NCI-H1092 (cell line): ENCODE measurements at regions not wholly inside any gene's neighbourhood (a gene's known extent, or its start where the extent isn't known, plus 50 kb on each side); places are given as distances from the start of the nearest gene placed in this dataset.

ENCODE experiments used
- DNase-seq: peaks from one replicate; lab custom pipeline; 2025; lab: John Stamatoyannopoulos, UW

GRCh38 chr6:105587349-105588122, 184.7 kb upstream of the PREP start:
- no peak for DNase-seq

- DNase-seq = no peak
Measured at GRCh38 chr6:105578179-105578707, 175.4 kb upstream of the PREP start.

- no peak for DNase-seq
Measured at GRCh38 chr6:105573556-105573955, 170.7 kb upstream of the PREP start.

- no peak for DNase-seq
Measured at GRCh38 chr6:105573138-105573537, 170.3 kb upstream of the PREP start.

GRCh38 chr6:105570416-105570815, 167.5 kb upstream of the PREP start:
- DNase-seq = no peak

GRCh38 chr6:105569706-105570105, 166.8 kb upstream of the PREP start:
- DNase-seq = no peak

- no peak for DNase-seq
Measured at GRCh38 chr6:105568751-105569150, 165.9 kb upstream of the PREP start.

GRCh38 chr6:105568142-105568541, 165.3 kb upstream of the PREP start:
- DNase-seq = no peak

- DNase-seq = no peak
Measured at GRCh38 chr6:105567140-105567539, 164.3 kb upstream of the PREP start.

- DNase-seq = no peak
Measured at GRCh38 chr6:105566503-105566902, 163.6 kb upstream of the PREP start.

GRCh38 chr6:105564121-105564902, 161.4 kb upstream of the PREP start:
- DNase-seq = no peak

GRCh38 chr6:105562027-105562426, 159.1 kb upstream of the PREP start:
- DNase-seq = no peak

- DNase-seq = no peak
Measured at GRCh38 chr6:105561486-105561885, 158.6 kb upstream of the PREP start.

GRCh38 chr6:105560611-105561066, 157.8 kb upstream of the PREP start:
- DNase-seq = no peak

GRCh38 chr6:105557291-105557690, 154.4 kb upstream of the PREP start:
- no peak for DNase-seq

GRCh38 chr6:105553171-105553570, 150.3 kb upstream of the PREP start:
- no peak for DNase-seq

- no peak for DNase-seq
Measured at GRCh38 chr6:105550955-105551620, 148.2 kb upstream of the PREP start.

- no peak for DNase-seq
Measured at GRCh38 chr6:105546754-105547153, 143.9 kb upstream of the PREP start.

GRCh38 chr6:105545947-105546731, 143.3 kb upstream of the PREP start:
- DNase-seq = no peak

- DNase-seq = no peak
Measured at GRCh38 chr6:105545228-105545920, 142.5 kb upstream of the PREP start.

- no peak for DNase-seq
Measured at GRCh38 chr6:105539911-105540310, 137.0 kb upstream of the PREP start.
